ENCODE measurements at regions not wholly inside any gene's neighbourhood (a gene's known extent, or its start where the extent isn't known, plus 50 kb on each side); places are given as distances from the start of the nearest gene placed in this dataset.

GRCh38 chr7:131896165-131896863 is 339.9 kb upstream of the PODXL start:
- no peak for DNase-seq

DNA sequence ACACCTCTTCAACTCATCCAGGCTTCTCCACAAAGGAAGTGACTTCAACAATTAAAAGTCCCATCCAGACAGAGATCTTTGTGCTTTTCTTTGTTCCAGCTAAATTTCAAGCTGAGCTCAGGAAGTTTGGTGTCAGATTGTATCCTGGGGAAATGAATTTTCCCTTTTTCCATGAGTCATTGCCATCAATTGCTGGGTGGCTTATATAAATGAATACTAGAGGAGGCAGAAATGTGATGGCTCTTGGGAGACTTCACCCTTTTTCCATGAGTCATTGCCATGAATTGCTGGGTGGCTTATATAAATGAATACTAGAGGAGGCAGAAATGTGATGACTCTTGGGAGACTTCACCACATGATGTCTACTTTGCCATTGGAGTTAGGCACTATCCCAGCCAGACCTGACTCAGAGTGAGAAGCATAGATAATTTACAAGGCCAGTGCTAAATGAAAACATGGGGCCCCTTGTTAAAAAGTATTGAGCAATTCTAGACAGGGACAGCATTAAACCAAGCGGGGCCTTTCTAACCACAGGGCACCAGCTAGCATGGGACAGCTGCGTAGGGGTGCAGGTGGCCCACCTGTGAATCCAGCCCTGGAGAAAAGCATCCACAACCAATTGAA is 339.2 kb upstream of the PODXL start:
- DNase-seq, result no peak

- DNase-seq, result no peak
These were observed 337.4 kb upstream of the PODXL start for GRCh38 chr7:131893631-131894340.

DNA sequence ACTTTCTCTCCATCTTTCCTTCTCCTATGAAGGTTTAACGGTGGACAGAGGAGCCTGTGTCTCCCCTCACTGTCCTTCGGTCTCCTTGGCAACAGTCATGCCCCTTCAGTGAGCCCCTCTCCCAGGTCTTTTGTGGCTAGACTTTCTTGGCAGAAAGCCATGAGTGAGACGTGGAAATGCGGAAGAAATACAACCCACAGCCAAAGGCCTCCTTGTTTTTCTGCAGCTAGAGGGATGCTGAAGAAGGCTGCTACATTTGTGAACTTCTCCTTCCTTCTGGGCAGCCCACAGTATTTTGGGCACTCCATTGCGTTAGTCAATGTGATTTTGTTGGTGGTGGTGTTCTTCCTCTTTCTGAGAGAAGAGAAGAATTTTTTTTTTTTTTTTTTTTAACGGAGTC is 333.7 kb upstream of the PODXL start:
- no peak for DNase-seq

- DNase-seq, result no peak
These were observed 333.2 kb upstream of the PODXL start for GRCh38 chr7:131889572-131890150.

GRCh38 chr7:131883769-131884168 is 327.3 kb upstream of the PODXL start:
- DNase-seq, result no peak

GRCh38 chr7:131883196-131883595 is 326.8 kb upstream of the PODXL start:
- no peak for DNase-seq

GRCh38 chr7:131882321-131882720 is 325.9 kb upstream of the PODXL start:
- DNase-seq, result no peak

DNA sequence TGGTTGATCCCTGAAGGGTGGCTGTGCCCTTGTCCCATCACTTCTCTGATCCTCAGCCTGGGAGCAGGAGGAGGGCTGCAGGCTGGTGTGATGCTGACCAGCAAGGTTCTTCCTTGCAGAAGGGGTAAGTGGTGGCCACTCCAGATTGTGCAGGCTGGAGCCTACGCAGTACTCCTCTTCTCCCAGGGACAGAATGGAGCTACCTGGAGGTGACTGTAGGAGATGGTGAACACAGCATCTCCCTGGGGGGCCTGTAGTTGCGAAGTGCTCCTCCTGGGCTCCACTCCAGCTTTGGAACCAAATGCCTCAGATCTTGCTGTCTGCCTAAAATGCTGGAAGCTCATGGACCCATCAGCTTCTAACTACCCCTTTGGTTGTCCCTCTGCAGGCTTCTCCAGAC is 323.6 kb upstream of the PODXL start:
- DNase-seq, result no peak

GRCh38 chr7:131879424-131879823 is 323.0 kb upstream of the PODXL start:
- no peak for DNase-seq

- DNase-seq, result no peak
These were observed 322.3 kb upstream of the PODXL start for GRCh38 chr7:131878777-131879176.

GRCh38 chr7:131873581-131873980 is 317.2 kb upstream of the PODXL start:
- DNase-seq, result no peak

GRCh38 chr7:131869986-131870385 is 313.6 kb upstream of the PODXL start:
- DNase-seq, result no peak

- DNase-seq, result no peak
These were observed 312.9 kb upstream of the PODXL start for GRCh38 chr7:131869169-131869844.

DNA sequence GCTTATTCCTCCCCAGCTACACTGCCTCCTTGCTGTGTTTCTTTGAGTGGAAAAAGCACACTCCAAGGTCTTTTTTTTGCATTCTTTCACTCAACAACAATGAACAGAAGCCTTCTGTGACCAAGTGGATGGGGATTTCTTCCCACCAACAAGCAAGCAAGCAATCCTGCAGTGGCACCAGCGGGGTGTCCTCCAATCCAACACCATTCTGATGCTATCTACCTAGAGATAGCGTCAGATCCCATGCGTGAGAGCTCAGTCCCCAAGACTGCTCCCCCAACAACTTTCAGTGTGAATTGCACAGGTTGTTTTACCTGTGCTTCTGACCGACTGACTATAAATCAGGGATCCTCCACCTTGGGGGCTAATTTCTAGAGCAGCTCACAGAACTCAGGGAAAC is 311.0 kb upstream of the PODXL start:
- DNase-seq, result no peak

- DNase-seq, result no peak
These were observed 309.5 kb upstream of the PODXL start for GRCh38 chr7:131865911-131866310.

DNA sequence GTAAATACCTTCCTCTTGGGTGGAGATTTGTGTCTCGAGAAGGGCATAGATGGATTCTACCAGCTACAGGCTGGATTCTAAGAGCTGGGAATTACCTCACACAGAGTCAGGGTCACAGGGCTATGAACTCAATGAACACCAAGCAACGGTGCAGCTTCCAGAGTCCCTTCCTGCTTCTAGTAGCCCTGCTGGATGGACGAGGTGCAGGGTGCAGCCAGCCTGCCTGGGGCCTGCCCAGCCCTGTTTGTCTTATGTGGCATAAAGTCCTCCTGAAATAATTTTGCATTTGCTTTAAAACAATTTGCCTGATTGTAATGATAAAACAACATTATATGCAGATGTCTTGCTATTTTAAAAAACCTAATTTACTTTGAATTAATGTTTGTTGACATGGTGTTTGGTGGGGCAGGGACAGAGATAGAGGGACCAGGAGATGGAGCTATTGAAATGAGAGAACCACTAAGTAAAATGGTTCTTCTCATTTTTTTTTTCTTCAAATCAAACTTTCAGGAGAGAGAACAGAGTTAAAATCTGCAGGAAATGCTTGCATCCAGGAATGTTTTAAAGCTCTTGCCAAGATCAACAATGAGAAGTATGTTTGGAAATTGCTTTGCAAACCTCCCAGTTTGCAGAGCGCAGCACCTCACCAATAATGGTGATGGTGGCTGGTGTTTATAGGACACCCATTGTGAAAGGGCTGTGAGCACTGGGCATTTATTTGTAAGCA is 305.4 kb upstream of the PODXL start:
- no peak for DNase-seq

- peak in 1 of 2 donors; percentile 3 for DNase-seq
These were observed 302.9 kb upstream of the PODXL start for GRCh38 chr7:131859147-131859821.

DNA sequence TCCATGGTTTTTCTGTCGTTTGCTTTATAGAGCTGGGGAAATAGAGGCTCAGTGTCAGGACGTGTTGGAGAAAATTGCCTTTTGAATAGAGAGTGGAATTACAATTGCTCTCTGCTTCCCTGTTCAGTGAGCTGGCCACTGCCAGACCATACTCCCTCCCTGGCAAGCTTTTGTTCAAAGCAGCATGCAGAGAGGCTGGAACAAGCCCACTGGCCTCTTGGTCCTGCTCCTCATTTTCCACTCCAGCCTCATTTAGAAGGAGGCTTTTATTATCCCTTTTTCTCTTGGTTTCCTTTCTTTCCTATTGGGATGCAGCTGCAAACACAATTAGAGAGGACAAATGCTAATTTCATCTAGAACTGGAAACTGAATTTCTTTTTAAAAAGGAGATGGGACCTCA is 302.2 kb upstream of the PODXL start:
- no peak for DNase-seq

DNA sequence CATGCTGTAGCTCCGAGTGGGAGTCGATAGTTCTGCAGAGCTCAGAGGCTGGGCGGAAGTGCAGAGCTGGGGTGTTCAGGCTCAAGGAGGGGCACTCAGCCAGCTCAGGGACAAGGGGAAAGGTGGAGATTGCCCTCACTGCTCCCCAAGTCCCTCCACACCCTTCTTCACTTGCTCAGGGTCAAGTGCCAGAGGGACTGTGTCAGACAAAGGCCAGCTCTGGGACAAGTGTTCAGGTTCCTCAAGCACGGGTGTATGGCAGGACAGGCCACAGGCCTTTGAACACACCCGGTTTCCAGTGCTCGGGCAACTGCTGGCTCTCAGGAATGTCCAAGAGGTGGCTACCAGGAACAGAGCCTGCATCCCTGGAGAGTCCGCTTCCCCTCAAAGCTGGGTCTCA is 293.0 kb upstream of the PODXL start:
- no peak for DNase-seq

DNA sequence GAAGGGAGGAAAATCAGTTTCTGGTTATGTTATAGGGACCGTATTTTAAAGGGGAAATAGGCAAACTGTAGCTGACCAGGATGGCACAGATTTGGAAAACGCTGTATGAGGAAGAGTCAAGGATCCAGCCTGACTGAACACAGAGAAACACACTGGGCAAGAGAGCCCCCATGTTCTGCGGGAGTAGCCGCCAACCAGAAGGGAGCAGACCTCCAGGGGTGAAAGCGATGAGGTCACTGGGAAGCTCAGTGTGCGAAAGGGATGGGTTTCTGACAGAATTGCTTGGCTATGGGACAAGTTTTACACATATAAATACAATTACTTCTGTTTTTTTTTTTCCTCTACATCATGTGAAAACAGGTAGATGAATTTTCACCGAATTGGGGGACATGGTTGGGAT is 291.6 kb upstream of the PODXL start:
- no peak for DNase-seq

Data from bone marrow (tissue), 2 donors.